GM18907 (cell line): ENCODE measurements at regions not wholly inside any gene's neighbourhood (a gene's known extent, or its start where the extent isn't known, plus 50 kb on each side); places are given as distances from the start of the nearest gene placed in this dataset.

Experiments used
- ATAC-seq: cut with Tn5 transposase; IDR thresholded peaks from one replicate; pipeline ENCODE4 v1.9.1; 2021; ENCODE audit warnings: mild to moderate bottlenecking, moderate library complexity; ENCODE audit not compliant: unreplicated experiment

DNA sequence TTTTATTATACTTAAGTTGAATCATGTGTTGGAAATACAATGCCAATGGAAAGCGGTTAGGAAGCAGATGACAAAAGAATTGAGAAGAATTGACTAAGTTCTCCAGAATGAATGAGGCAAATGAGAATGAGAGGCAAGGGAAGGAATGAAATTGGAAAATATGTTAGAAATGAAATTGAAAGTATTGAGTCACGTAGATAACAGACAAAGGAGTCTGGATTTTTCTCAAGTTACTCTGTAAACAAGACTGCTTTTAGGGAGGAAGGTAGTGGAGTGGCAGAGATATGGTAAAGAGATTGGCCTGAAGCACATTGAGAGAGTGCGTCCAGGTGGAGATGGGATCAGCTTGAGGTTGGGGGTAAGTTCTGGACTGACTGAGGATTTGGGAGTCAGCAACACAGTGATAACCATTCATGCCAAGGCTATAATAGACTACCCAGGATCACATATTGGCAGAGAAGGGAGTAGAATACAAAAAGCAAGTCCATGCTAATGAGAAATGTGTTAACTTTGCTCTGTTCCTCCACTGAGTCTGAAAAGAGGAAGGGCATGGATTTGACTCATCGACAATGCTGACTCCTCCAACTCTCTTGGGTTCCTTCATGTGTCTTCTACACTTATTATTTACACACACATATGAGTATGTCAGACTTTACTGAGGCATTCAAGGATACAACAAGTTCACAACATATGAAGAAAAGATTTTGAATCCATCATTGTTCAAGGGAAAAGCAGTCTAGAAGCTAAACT lies 814.2 kb upstream of the ZNF608 start:
- no peak for ATAC-seq

DNA sequence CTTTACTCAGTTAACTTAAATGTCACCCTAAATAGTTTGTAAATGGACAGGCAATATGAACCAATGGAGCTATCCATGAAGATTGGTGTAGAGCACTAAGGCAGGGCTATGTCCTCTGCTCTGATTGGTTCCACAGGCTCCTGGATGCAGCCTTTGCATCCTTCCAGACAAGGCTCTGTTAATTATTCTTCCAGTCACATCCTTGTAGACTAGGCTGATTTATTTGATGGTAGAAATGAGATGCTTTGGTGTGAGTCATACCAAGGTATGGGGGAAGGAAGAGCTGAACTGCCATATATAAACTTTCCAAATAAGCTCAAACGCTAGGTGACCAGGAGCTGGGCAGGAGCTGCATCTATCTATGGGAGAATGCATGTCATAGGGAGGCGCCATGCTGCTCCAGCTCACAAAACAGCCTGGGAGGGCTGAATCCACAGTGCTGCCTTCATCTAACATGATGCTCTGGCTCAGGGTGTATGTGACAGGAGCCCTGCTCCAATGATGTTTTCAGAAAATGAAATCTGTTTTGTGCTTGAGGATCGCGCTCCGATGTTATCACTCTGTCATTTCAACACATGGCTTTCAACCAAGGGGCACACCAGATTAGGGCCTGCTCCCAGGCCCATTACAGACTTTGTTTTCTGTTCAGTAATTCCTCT lies 818.0 kb upstream of the ZNF608 start:
- ATAC-seq, result no peak

GRCh38 chr5:125574491-125575044 lies 828.1 kb upstream of the ZNF608 start:
- ATAC-seq, result no peak

GRCh38 chr5:125575171-125575890 lies 828.9 kb upstream of the ZNF608 start:
- no peak for ATAC-seq

GRCh38 chr5:125575891-125576505 lies 829.6 kb upstream of the ZNF608 start:
- ATAC-seq, result no peak

DNA sequence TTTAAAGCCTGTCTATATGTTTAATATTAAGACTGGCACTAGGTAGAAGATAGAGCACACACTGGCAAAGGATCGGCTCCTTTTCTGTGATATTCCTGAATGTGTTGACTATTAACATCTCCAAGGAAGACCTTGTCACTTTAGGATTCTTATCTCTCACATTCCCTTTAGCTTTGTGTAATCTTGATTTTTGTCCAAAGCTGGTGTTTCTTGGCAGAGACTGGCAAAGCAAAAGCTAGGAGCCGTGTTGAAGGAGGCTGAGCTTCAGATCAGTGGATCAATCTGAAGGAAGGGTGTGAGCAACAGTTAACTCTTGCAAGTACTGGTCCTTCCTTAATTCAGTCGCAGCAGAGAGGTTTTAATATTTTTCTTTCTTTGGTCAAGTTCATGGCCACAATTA lies 830.4 kb upstream of the ZNF608 start:
- no peak for ATAC-seq

DNA sequence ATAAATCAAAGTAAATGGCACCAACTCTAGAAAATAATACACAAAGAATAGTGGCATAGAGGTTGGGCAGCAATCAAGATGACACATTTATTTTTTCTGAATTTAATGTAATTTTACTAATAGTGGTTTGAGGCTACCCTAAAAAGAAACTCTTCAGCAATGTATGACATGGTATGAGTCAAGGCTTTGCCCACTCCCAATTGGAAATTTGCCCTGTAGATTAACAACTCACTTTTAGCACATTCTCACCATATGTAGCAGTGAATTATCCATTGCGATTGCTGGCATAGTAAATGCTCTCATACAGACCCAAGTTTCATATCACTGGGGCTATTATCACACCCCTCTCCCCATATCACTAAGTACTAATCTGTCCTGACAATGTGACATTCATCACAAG lies 832.1 kb upstream of the ZNF608 start:
- no peak for ATAC-seq

DNA sequence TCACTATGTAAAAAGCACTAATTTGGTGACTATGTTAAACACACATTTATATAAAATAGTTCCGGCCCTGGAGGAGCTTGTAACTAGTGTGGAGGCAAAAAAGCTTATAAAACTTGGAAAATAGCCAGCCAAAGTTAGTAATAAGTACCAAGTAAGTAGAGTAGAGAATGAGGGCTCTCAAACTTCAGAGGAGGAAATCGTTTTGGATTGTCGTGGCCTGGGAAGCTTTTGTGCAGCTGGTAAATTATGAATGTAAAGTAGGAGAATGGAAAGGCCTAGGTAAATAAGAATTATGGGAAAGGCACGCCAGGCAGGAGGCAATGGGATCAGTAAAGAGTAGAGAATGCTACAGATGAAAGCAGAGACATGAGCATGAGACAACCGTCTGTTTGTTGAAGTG lies 832.7 kb upstream of the ZNF608 start:
- ATAC-seq, result no peak

DNA sequence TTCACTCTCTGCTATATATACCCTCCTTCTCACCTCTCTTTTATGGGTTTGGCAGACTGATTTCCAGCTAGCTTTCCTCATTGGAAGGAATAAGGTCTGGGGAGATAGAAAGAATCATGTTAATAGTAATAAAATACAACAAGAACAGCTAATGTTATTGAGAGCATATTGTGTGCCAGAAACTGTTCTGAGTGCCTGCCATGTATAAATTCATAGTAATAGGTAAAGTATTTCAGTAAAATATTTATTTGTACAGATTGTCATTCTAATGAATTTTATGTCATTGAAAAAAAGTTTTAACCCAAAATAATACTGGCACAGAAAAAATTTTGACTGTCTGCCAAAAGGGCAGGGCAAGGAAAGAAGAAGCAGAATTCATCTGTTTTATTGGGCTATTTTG lies 834.9 kb upstream of the ZNF608 start:
- no peak for ATAC-seq

GRCh38 chr5:125582352-125582751 lies 835.9 kb upstream of the ZNF608 start:
- ATAC-seq, result no peak

GRCh38 chr5:125583321-125584139 lies 837.1 kb upstream of the ZNF608 start:
- no peak for ATAC-seq

- no peak for ATAC-seq
Measured at GRCh38 chr5:125584140-125584520, 837.7 kb upstream of the ZNF608 start.

DNA sequence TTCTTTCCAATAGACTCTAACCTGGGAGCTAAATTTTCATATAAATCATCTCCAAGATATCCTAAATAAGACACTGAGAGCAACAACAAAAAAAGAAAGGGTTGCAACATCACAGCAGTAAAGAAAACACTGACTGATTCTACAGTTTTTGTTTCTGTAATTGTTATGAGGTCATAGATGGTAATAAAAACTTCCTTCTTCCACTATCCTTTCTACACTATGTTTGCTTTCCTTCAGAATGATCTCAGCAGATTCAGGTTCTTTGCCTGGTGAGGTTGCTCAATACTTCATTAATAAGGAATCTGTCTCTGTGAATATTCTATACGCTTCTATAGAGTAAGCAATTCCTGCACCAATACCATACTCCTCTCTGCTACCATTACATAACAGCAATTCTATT lies 835.6 kb upstream of the GRAMD2B start:
- ATAC-seq, result no peak

- no peak for ATAC-seq
Measured at GRCh38 chr5:125592856-125593255, 830.4 kb upstream of the GRAMD2B start.

DNA sequence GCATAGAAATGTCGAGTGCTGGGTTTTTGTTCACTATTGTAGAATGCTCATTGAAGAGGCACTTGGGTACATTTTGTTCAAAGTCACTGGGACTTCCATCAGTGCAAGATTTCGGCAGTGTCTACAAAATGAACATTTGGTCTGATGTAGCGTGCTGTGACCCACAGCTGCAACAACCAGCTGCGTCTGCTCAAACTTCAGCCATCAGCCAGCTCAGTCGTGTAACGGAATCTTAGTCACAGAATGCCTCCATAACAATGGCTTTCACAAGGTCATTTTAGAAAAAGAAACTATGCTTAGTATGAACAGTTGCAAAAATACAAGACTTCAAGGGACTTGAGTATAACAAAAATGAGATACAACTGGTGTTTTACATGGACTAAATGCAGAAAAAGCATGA lies 828.1 kb upstream of the GRAMD2B start:
- no peak for ATAC-seq

- ATAC-seq, result no peak
Measured at GRCh38 chr5:125595845-125596244, 827.4 kb upstream of the GRAMD2B start.

- ATAC-seq, result no peak
Measured at GRCh38 chr5:125597338-125597737, 825.9 kb upstream of the GRAMD2B start.

DNA sequence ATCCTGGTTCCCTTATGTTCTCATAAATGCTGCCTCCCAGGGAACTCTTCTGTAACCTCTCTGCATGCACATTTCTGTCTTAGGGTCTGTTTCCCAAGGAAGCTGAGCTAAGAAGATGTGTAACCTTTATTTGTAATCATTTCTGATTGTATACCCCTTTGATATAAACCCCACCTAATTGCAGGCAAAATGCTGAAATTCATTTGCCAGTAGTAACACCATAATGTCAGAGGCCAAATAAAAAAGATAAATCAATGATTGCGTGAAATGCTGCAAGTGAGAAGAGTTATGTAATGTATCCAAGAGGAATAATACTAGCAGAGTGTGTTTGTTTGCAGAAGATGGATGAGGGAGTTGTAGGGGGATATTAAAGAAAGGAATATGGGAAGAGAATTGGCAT lies 822.6 kb upstream of the GRAMD2B start:
- no peak for ATAC-seq

- no peak for ATAC-seq
Measured at GRCh38 chr5:125602184-125602583, 821.0 kb upstream of the GRAMD2B start.

DNA sequence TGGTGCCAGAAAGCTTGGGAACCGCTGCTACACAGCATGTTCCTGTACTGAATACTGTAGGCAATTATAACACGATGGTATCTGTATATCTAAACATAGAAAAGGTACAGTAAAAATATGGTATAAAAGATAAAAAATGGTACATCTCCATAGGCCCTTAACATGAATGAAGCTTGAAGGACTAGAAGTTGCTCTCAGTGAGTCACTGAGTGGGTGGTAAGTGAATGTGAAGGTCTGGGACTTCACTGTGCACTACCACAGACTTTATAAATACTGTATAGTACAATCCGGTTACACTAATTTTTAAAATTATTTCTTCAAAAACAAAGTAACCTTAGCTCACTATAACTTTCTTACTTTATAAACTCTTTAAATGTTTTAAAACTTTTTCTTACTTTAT lies 819.9 kb upstream of the GRAMD2B start:
- no peak for ATAC-seq

- no peak for ATAC-seq
Measured at GRCh38 chr5:125604104-125604503, 819.1 kb upstream of the GRAMD2B start.
